ENCODE measurements at regions not wholly inside any gene's neighbourhood (a gene's known extent, or its start where the extent isn't known, plus 50 kb on each side); places are given as distances from the start of the nearest gene placed in this dataset.
"Not testable (repeated sequence)": the region's sequence is repeated elsewhere in the genome, so short reads cannot be mapped to it uniquely, and the experiment has no call there.

DNA sequence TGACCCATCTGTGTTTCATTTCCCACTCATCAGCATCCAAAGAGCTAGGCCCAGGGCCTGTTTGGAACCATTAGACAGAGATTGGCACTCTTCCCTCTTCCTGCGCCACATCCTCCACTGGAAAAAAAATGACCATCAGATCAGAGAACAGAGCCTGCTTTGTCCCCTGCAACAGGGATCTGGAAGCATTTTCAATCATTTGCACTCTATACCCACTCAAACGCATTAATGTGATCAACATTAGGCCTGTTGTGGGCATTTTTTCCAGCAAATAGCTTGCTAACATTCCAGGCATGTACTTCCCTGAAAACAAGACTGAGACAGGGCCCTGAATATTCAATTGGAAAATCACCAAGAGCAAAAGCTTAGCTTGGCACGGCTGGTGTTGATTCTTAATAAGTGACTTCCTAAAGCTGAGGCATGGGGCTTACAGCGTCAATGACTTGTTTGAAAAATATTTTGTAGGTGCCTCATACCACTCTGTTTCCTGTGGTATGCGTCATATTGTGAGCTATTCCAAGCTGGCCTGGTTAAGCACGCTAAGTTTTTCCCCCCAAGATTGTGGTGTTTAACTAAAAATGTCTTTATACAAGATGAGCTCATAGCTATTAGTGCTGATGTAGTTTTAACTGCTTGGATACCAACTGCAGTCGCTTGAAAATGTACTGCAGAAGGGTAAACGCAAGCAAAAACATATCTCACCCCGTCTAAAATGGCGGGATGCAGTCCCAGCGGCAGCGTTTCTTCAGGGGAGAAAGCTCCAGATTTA lies 404.4 kb downstream of the SPRY2 start:
- in situ Hi-C loops (cut with HindIII; ENCODE audit: low sequenced_read_pairs): no loop called here

DNA sequence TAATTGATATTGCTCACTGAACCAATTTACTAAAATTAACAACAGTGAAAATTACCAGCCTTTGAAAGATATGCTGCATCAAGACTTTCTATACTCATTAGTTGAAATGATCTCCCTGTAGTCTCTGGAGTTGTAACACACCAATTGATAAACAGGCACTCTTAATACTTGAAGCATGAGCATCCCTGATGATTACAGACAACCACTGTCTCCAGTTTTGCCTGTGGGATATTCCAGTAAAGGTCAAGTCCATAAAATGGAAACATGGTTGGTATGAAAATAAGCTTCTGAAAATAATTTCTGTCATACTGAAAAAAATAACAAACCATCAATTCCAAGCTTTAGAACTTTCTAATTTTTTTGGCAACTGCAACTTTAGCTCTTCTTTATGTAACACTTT lies 405.8 kb downstream of the SPRY2 start:
- in situ Hi-C loops (cut with HindIII; ENCODE audit: low sequenced_read_pairs): no loop called here

DNA sequence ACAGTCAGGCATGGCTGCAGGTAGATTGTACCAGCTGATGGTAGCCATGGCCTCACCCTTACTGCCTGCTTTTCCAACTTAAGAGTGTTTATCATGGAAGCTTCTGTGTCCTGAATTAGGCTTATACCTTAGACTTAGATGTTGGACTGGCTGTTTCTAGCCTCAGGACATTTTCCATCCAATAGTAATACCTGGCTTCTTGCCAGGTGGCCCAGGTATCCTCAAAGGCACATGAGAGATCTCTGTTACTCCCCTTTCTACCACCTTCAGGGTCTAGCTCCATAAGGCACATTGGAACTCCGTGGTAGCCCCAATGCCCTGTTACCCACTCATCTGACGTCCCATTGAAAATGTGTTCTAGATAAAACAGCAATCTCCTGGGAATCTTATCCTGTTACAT lies 407.5 kb downstream of the SPRY2 start:
- in situ Hi-C loops (cut with HindIII; ENCODE audit: low sequenced_read_pairs): no loop called here

DNA sequence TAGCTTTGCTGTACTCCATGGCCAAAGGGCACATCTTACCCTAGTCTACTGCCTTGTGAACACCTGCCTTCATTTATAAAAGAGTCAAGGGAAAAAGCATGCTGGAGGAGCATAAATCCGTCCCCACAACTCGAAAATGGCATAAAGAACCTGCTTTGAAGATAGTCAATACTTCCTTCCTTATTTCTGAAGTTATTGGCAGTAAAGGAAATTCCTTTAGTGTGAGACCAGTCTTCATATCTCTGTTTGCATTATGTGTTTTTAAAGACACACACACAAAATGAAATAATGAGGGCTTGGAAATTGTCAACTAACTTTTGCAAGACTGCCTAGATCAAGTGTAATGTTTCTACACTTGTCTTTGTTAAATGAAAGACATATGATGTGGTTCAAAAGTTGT lies 408.4 kb downstream of the SPRY2 start:
- in situ Hi-C loops (cut with HindIII; ENCODE audit: low sequenced_read_pairs): no loop called here

DNA sequence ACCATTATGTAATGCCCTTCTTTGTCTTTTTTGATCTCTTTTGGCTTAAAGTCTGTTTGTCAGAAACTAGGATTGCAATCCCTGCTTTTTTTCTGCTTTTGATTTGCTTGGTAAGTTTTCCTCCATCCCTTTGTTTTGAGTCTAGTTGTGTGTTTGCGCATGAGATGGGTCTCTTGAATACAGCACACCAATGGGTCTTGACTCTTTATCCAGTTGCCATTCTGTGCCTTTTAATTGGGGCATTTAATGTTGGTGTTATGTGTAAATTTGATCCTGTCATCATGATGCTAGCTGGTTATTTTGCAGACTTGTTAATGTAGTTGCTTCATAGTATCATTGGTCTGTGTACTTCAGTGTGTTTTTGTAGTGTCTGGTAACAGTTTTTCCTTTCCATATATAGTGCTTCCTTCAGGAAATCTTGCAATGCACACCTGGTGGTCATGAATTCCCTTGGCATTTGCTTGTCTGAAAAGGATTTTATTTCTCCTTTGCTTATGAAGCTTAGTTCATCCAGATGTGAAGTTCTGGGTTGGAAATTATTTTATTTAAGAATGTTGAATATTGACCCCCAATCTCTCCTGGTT lies 416.9 kb downstream of the SPRY2 start:
- in situ Hi-C loops (cut with HindIII; ENCODE audit: low sequenced_read_pairs): not testable (repeated sequence)

DNA sequence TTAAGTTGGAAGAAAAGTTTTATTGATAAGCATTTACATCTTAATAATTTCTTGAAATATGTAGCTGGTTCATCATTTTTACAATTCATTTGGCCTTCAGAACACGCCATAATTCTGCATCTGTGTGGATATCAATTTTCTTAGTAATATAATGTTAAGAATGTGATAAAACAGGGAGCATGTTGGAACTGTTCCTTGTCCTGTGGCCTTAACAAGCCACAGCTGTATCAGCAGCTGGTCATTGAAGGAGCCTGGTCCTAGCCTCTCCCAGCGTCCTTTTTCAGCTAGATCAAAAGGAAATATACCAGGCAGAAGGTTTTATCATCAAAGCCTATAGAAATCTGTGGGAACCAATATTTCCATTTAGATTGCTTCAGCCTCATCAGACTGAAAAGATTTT lies 421.8 kb downstream of the SPRY2 start:
- in situ Hi-C loops (cut with HindIII; ENCODE audit: low sequenced_read_pairs): no loop called here

DNA sequence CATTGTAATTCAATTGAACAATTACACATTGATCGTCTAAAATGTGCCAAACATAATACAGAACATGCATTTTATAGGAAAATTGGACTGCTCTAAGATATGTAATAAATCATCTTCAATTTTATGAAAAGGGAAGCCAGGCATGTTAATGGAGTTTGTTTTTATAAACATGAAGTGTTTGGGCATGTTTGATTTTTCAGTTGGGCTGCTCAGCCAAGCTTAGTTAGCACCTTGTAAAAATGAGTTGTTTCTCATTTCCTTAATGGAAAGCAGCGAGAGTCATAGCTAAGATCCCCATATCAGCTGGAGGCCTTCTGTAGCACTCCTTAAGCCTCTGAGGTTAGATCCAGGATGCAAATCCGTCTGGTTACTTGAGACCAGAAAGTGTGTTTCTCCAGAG lies 422.3 kb downstream of the SPRY2 start:
- in situ Hi-C loops (cut with HindIII; ENCODE audit: low sequenced_read_pairs): no loop called here

DNA sequence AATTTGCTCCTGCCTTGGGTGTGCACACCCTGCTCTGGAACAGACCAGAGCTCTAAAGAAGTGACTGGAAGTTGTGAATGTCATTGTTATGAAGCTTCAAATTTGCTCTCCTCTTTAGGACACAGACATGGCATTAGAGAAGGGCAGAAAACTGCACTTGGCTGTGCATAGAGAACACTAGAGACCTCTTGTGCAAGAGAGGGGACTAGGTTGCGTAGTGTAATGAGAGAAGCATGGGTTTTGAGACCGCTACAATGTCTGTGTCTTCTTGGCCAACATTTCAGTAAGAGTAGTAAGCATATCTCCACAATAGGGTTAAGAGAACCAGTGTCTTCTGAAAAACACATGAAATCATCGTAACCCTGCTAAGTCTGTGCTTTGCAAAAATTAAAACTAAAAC lies 423.3 kb downstream of the SPRY2 start:
- in situ Hi-C loops (cut with HindIII; ENCODE audit: low sequenced_read_pairs): no loop called here

DNA sequence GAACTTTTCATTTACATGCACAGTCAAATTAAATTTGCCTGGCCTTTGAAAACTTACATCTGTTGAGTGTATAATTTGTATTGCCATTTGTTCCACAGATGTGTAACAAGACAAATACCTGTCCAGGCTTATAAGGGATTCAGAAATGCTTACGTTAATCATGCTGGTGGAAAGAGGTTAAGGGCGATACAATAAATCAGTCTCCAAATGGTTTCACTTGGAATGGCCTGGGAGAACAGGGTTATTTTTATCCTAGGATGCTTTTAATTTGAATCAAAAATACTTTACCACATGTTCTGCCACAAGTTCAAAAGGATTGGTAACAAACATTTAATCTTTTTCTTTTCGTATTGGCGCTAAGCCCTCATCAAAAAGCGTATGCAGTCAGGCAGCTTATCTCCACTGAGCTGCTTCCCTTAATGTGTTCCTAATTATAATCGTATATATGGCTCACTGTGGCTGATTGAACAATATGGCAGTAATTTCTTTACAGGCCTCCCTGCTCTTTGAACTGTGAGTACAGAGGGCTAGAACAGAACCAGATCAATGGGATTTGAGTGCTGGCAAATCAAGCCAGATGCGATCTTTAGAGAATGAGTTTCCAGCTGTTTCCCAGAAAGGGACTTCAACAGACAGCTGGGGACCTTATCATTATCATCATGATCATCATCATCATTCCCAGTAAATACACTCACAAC lies 425.7 kb downstream of the SPRY2 start:
- in situ Hi-C loops (cut with HindIII; ENCODE audit: low sequenced_read_pairs): no loop called here

DNA sequence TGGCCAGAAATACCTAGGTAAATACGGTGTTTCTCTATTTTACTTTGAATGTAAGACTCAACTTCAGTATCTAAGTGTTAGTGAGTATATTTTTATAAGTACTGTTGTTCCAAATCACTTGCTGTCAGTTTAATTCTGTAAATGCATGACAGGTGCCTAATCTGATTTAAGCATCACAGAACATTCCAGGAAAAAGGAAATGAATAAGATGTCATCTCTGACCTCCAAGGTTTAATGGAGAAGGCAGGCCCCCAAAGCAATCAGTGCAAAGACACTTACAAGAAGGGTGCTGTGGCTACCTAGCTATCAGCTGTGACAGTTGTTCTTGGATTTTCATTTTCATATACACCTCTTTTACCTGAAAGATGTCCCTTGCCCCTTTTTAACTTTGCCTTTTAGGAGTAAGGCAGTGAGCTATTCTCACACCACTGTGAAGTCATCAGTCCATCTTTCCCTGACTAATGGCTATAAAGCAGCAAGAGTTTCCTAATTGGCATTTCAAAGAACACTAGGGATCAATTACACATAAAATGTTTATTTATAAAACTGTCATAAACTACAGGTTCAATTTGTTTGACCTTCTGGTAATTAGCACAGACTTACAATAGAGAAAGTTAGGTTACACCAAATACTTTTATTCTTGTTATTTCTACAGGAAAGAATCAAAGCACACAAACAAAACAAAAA lies 427.6 kb downstream of the SPRY2 start:
- in situ Hi-C loops (cut with HindIII; ENCODE audit: low sequenced_read_pairs): no loop called here

DNA sequence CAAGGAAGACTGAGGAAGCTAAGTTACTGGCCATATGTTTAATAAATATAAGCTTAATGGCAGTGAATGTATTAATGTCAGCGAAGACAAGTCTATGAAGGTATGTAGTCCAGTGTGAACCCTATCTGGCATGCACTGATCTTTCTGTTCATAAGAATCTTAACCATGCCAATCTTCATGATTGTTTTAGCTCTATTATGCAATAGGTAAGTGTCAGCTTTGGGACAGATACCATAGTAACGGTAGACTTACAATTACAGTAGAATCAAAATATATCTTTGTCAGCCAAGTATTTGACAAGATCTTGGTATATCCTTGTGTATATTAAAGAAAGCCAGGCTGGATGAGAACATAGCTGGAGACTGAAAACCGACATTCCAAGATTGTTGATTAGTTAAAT lies 428.5 kb downstream of the SPRY2 start:
- in situ Hi-C loops (cut with HindIII; ENCODE audit: low sequenced_read_pairs): no loop called here

DNA sequence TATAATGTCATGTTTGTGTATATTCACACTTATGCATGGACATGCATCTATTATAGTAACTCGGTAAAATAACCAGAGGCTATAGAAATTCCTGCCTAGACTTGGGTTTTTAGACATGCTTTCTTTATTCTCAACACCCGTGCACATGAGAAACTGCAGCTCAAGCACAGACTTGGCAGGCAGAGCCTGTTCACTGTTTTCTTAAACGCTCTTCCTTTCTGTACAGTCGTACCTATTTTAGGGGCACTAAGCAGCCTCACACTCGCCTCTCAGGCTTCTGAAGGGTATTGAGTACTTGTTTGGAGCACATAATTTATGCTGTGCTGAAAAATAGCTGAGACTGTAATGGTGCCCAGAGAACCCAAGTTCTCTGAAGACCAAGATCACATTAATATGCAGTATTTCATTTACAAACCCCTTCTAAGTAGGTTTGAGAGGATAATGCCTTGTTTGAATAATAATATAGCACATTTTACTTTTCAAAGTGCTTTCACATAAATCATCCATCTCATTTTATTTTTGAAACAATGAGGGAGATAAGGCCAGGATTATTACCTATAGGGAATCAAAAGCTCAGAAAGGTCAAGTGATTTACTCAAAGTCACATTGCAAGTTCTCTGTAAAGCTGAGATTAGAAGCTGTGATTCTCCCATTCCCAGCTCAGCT lies 429.9 kb downstream of the SPRY2 start:
- in situ Hi-C loops (cut with HindIII; ENCODE audit: low sequenced_read_pairs): no loop called here

DNA sequence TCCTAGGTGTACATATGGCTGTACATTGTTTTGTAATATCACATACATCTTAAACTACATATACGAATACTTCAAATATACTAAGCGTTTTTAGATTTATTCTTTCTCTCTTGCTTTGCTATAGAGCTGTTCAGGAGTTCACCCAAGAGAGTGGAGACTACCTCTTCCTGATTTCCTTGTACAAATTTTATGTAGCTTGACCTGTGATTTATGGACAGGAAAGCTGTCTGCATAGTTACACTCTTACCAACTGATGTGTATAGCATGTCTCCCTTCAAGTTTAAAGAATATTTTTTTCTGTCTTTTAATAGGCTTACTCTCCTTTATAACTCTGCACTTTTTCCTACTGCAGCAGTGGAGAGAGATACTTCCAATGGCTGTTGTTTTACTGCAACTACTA lies 428.7 kb downstream of the NDFIP2 start:
- in situ Hi-C loops (cut with HindIII; ENCODE audit: low sequenced_read_pairs): no loop called here

DNA sequence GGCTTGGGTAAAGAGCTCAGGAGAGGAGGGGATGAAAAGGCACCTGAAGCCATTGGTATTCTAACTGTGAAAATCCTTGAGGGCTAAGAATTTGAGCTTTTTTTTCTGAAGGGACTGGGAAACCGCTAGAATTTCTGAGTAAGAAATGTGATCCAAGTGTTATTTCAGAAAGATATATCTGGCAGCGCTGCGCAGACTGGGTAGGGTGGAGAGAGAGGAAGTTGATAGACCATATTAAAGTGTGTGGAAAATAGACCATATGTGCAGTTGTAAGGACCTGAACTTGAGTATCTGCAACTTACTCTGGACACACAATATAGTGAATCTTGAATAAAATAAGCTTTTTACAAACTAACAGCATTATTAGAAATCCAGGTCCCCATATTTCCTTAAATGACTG lies 427.4 kb downstream of the NDFIP2 start:
- in situ Hi-C loops (cut with HindIII; ENCODE audit: low sequenced_read_pairs): no loop called here

DNA sequence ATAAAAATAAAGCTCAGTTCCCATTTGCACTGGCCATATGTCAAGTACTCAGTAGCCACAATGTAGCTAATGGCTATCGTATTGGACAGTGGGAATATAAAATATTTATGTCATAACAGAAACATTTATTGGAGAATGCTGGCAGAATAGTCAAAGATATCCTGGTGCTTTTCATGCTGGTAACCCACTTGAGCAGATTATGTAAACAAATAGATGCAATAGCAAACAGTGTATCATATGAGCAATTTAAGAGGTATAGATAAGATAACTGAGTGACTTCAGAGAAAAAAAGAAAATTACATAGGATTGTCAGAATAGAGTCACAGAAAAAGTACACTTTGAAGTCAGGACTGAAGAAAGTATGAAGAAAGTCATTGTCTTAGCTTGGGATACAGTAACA lies 426.6 kb downstream of the NDFIP2 start:
- in situ Hi-C loops (cut with HindIII; ENCODE audit: low sequenced_read_pairs): no loop called here

DNA sequence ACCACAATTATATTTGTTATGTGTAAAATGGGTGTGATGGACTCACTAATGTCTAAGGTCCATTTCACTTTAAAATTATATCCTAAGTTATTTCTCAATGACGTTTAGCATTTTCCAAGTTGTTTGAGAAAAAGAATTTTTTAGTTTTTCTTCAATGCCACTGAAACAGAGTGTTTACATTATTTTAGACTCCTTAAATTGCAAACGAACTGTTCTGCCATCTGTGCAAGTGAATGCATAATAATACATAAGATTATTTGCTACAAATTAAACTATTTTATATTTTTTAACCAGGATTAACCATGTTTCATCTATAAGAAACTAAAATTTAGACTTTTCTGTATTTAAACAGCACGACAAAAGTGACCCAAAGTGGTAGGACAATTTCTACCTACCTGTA lies 425.4 kb downstream of the NDFIP2 start:
- in situ Hi-C loops (cut with HindIII; ENCODE audit: low sequenced_read_pairs): no loop called here

DNA sequence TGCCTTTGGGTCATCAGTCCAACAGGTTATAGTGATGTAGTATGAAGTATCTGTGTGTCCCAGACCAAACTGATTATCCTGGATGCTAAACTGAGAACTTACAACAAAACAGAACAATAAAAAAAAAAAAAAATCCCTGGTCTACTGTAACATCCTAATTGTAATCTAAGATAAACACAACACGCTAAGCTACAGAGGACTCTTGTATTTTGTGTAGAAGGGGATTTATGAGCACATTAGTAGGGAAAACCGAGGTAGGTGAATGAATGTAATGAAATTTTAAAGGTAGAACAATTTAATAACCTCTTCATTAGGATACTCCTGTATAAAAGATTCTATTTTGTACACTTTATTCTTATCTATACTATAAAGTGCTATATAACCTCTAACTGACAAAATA lies 424.1 kb downstream of the NDFIP2 start:
- in situ Hi-C loops (cut with HindIII; ENCODE audit: low sequenced_read_pairs): no loop called here

DNA sequence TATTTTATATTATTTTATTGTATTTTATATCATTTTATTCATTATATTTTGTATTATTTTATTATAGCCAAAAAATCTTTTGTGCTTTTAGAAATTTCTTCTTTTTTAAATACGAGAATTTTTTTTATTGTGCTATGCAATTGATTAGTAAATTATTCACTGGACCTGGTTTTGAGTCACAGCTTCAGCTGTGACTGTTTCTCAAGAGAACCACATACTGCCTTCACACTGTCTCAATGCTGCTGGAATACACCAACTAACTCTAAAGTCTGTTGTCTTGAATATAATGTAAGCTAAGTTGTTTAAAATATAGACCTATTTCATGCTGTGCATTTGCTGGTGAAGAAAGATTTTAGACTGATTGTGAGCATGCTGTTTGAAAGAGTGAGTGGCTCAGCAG lies 423.6 kb downstream of the NDFIP2 start:
- in situ Hi-C loops (cut with HindIII; ENCODE audit: low sequenced_read_pairs): no loop called here

DNA sequence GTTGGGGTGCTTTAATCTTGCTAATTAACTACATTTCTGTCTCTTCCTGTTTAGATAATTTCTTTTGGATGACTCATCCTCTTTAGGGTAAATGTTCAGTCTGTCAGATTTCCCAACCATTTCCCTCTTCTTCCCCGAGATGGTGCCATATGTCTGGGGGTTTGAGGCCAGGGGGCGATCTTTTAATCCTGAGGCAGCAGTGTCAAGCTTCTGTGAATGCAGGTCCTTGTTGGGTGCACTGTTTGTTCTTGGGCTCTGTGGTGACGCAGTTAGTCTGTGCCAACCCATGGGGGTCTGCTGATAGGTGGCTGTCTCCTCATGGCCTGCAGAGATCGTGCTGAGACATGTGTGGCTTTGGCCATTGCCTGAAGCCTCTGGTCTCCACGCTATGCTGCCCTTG lies 420.4 kb downstream of the NDFIP2 start:
- in situ Hi-C loops (cut with HindIII; ENCODE audit: low sequenced_read_pairs): no loop called here

DNA sequence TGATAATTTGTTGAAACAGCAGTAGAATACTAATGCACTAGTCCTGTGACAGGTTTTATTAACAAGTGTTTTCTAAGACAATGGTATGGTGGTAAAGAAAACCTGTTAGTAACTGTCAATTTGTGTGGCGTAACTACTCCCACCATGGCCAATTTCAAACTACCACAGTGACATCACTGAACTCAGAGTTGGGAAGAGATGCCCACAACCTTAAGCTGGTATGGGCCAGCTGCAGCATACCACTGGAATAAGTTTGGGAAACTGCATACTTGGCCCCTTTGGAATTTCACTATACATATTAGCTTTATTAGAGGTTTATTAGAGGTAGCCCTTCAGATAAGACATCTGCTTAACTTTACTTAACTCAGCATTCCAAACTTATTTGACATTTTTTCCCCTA lies 419.4 kb downstream of the NDFIP2 start:
- in situ Hi-C loops (cut with HindIII; ENCODE audit: low sequenced_read_pairs): no loop called here

DNA sequence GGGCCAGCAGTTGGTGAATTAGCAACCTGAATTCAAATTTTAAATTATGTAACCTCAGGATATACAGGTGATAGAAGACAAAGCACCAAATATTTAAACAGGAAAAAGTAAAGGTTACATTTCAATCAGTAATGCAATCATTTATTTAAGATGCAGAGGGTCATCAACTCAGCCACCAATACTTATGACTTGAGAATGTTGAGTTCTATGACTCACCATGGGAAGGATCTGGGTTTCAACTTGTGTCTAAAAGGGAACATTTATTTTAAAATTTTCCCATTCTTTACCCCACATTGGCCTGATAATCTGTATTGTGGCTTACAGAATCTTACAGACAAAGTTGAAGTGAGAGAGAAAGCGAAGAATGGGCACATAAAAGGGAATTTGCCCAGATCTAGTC lies 418.0 kb downstream of the NDFIP2 start:
- in situ Hi-C loops (cut with HindIII; ENCODE audit: low sequenced_read_pairs): no loop called here
